K562 (cell line): ENCODE measurements at regions not wholly inside any gene's neighbourhood (a gene's known extent, or its start where the extent isn't known, plus 50 kb on each side); places are given as distances from the start of the nearest gene placed in this dataset.

Experiments
- ATAC-seq: fragments of 200-7000 bp; cut with Tn5 transposase; 3 replicates; pipeline ENCODE4 v1.9.1; 2020; ENCODE audit warnings: moderate library complexity
- BruUV-seq: library from RNA; stranded (reverse); fragments of 400-500 nt; replicated peaks from 2 replicates; lab custom pipeline; 2021; lab: Mats Ljungman, UMichigan
- CTCF ChIA-PET: fragments of 300-600 bp; formaldehyde crosslinking; extraction: SDS; loops from one replicate; lab custom pipeline; 2021; ENCODE audit warnings: low intra/inter-chr PET ratio; lab: Yijun Ruan, JAX
- POLR2A ChIA-PET: fragments of 300-600, 350-650 bp; sonication (Branson Sonifier 250); formaldehyde crosslinking; extraction: SDS; loops from one replicate; lab custom pipeline; 2021; ENCODE audit warnings: antibody characterized with exemption, inconsistent platforms; lab: Yijun Ruan, JAX
- DNase-seq, 4 experiments: peaks; one replicate each; pipeline versions ENCODE4 v3.0.0 to v3.0.0-alpha.2; 2011 to 2018; ENCODE audit warnings: low spot score in 3 of 4, mixed read lengths in 3 of 4; ENCODE audit errors: extremely low read depth in 1 of 4
- FAIRE-seq: peaks from 2 replicates; lab custom pipeline; 2011; peaks lifted over from hg19 to GRCh38; lab: Jason Lieb, UNC
- H2AFZ ChIP-seq: 2 replicates; pipeline ENCODE4 v1.6.0; 2011; ENCODE audit warnings: low read depth, low read length, control low read depth, inconsistent platforms
- H3K27ac ChIP-seq: fragments of 200-600 bp; 3 replicates; pipeline ENCODE4 v1.8.0; 2011; ENCODE audit warnings: low read depth, mild to moderate bottlenecking, control low read depth, inconsistent platforms, low read length, moderate library complexity, mixed read lengths; ENCODE audit errors: extremely low read depth
- H3K27me3 ChIP-seq, 2 experiments: fragments of 300-600 bp in 1 of 2; 2 replicates in 1 of 2; 3 replicates in 1 of 2; pipeline versions ENCODE4 v1.6.0 to v1.8.0; 2011; ENCODE audit warnings: inconsistent platforms in 2 of 2, low read length in 2 of 2, mild to moderate bottlenecking in 1 of 2, mixed read lengths in 1 of 2, moderate library complexity in 1 of 2; ENCODE audit not compliant: control insufficient read depth in 2 of 2, insufficient read depth in 2 of 2
- H3K36me3 ChIP-seq: fragments of 300-600 bp; 3 replicates; pipeline ENCODE4 v1.8.0; 2011; ENCODE audit warnings: mild to moderate bottlenecking, low read length, inconsistent platforms; ENCODE audit not compliant: control insufficient read depth, insufficient read depth
- H3K4me1 ChIP-seq, 2 experiments: fragments of 200-600 bp in 1 of 2; replicated peaks in 1 of 2; 2 replicates in 1 of 2; 3 replicates in 1 of 2; pipeline versions ENCODE4 v1.5.1 to v1.8.0; 2011; ENCODE audit warnings: inconsistent platforms in 2 of 2, low read length in 2 of 2, mild to moderate bottlenecking in 1 of 2, mixed read lengths in 1 of 2, moderate library complexity in 1 of 2; ENCODE audit not compliant: control insufficient read depth in 2 of 2, insufficient read depth in 2 of 2
- H3K4me2 ChIP-seq: 2 replicates; pipeline ENCODE4 v1.6.1; 2011; ENCODE audit warnings: low read length, control low read depth, inconsistent platforms, mixed read lengths; ENCODE audit not compliant: insufficient read depth
- H3K4me3 ChIP-seq: fragments of 200-600 bp; sonication (generic), shearing (Covaris generic); 2 replicates; pipeline ENCODE4 v1.5.1; 2016; ENCODE audit warnings: control low read depth, inconsistent platforms
- H3K79me2 ChIP-seq: fragments of 200-600 bp; 3 replicates; pipeline ENCODE4 v1.8.0; 2011; ENCODE audit warnings: low read length, inconsistent platforms; ENCODE audit not compliant: control insufficient read depth, insufficient read depth
- H3K9ac ChIP-seq, 2 experiments: 2 replicates each; pipeline versions ENCODE4 v1.6.0 to v1.6.1; 2011; ENCODE audit warnings: low read depth in 2 of 2, low read length in 2 of 2, control low read depth in 1 of 2, inconsistent platforms in 1 of 2, mild to moderate bottlenecking in 1 of 2, mixed read lengths in 1 of 2; ENCODE audit not compliant: insufficient read depth in 1 of 2
- H3K9me1 ChIP-seq: one replicate; pipeline ENCODE4 v1.6.0; 2011; ENCODE audit warnings: inconsistent platforms, mild to moderate bottlenecking, low read length, moderate library complexity; ENCODE audit not compliant: control insufficient read depth, insufficient read depth
- H3K9me3 ChIP-seq: replicated peaks from 2 replicates; pipeline ENCODE4 v1.5.1; 2011; ENCODE audit warnings: low read depth, low read length, inconsistent platforms; ENCODE audit not compliant: control insufficient read depth, insufficient read depth
- H4K20me1 ChIP-seq: replicated peaks from 2 replicates; pipeline ENCODE4 v1.6.1; 2011; ENCODE audit warnings: low read length, inconsistent platforms, mixed read lengths; ENCODE audit not compliant: control insufficient read depth, insufficient read depth
- ARID1B ChIP-seq: fragments of 450-650 bp; IDR thresholded peaks from 2 replicates; pipeline ENCODE4 v1.6.1; 2016; ENCODE audit warnings: antibody characterized with exemption, mild to moderate bottlenecking, inconsistent platforms
- CLOCK ChIP-seq: fragments of 250-450 bp; sonication (Bioruptor Pico); IDR thresholded peaks from 2 replicates; pipeline ENCODE4 v1.4.0; 2020; ENCODE audit warnings: mild to moderate bottlenecking, moderate library complexity, borderline replicate concordance
- CTBP1 ChIP-seq: fragments of 450-650 bp; IDR thresholded peaks from 2 replicates; pipeline ENCODE4 v1.6.1; 2016; ENCODE audit warnings: borderline replicate concordance
- EP400 ChIP-seq: fragments of 450-650 bp; IDR thresholded peaks from 2 replicates; pipeline ENCODE4 v1.6.1; 2017; ENCODE audit warnings: antibody characterized with exemption, mild to moderate bottlenecking, moderate library complexity
- GABPB1 ChIP-seq: sonication (generic); formaldehyde crosslinking; IDR thresholded peaks from 2 replicates; pipeline ENCODE4 v1.8.0; 2022; ENCODE audit warnings: mild to moderate bottlenecking, missing genetic modification reagents
- HMBOX1 ChIP-seq: sonication (generic); IDR thresholded peaks from 2 replicates; pipeline ENCODE4 v1.6.1; 2016
- KDM4B ChIP-seq, 2 experiments: fragments of 450-650 bp in 1 of 2; sonication (generic) in 1 of 2; IDR thresholded peaks; 2 replicates each; pipeline ENCODE4 v1.6.1; 2016 to 2017; ENCODE audit warnings: borderline replicate concordance in 2 of 2, antibody characterized with exemption in 1 of 2, low read depth in 1 of 2, mild to moderate bottlenecking in 1 of 2
- MECOM ChIP-seq: fragments of 250-450 bp; sonication (Bioruptor Pico); IDR thresholded peaks from 2 replicates; pipeline ENCODE4 v1.8.0; 2022; ENCODE audit warnings: inconsistent platforms
- NCOA1 ChIP-seq: fragments of 450-650 bp; IDR thresholded peaks from 2 replicates; pipeline ENCODE4 v1.6.1; 2016; ENCODE audit warnings: low read depth
- NCOR1 ChIP-seq: fragments of 450-650 bp; IDR thresholded peaks from 2 replicates; pipeline ENCODE4 v1.6.1; 2016; ENCODE audit warnings: mild to moderate bottlenecking, moderate library complexity
- NFIC ChIP-seq: fragments of 450-650 bp; IDR thresholded peaks from 2 replicates; pipeline ENCODE4 v1.6.1; 2017; ENCODE audit warnings: mild to moderate bottlenecking, inconsistent platforms
- POLR2AphosphoS2 ChIP-seq: IDR thresholded peaks from 2 replicates; pipeline ENCODE4 v1.6.1; 2012; ENCODE audit warnings: low read length, improper control_type of control experiment
- PURB ChIP-seq: sonication (generic); formaldehyde crosslinking; IDR thresholded peaks from 2 replicates; pipeline ENCODE4 v1.9.0; 2021; ENCODE audit warnings: low read depth, mild to moderate bottlenecking, missing genetic modification reagents
- SNAPC5 ChIP-seq: fragments of 250-450 bp; sonication (Bioruptor Pico); IDR thresholded peaks from 2 replicates; pipeline ENCODE4 v1.8.0; 2021; ENCODE audit warnings: moderate library complexity, mild to moderate bottlenecking, inconsistent platforms
- TCF3 ChIP-seq: sonication (generic); formaldehyde crosslinking; IDR thresholded peaks from 2 replicates; pipeline ENCODE4 v1.4.0; 2020; ENCODE audit warnings: mild to moderate bottlenecking, missing genetic modification reagents
- ZNF274 ChIP-seq: IDR thresholded peaks from 2 replicates; pipeline ENCODE4 v1.6.1; 2011; ENCODE audit warnings: low read depth, mild to moderate bottlenecking, low read length, moderate library complexity, borderline replicate concordance
- ZNF282 ChIP-seq: sonication (generic); formaldehyde crosslinking; IDR thresholded peaks from 2 replicates; pipeline ENCODE4 v1.8.1; 2023; ENCODE audit warnings: missing genetic modification reagents
- WGBS: fragments of 100-300 bp; shearing (Covaris generic); methylation state at CpG from one replicate; pipeline ENCODE4 v1.1.6; 2016; ENCODE audit warnings: low coverage, mixed read lengths; ENCODE audit not compliant: insufficient coverage; ENCODE audit errors: missing lambda C conversion rate; 5-methylcytosine and 5-hydroxymethylcytosine counted together
- in situ Hi-C: fragments of 300-500 bp; cut with MboI; formaldehyde crosslinking; loops from 4 replicates; pipeline ENCODE4 v1.15.0; 2018; ENCODE audit warnings: inconsistent platforms, mixed read lengths
- intact Hi-C: fragments of 100-400 bp; cut with micrococcal nuclease; formaldehyde crosslinking; loops from 2 replicates; pipeline ENCODE4 v1.14.2; 2022
- TF ChIP-seq, protein P1 (sequence below): fragments of 450-650 bp; IDR thresholded peaks from 2 replicates; pipeline ENCODE4 v1.6.1; 2016; ENCODE audit warnings: mild to moderate bottlenecking

GRCh38 chr14:55799508-55800095 lies 219.6 kb downstream of the KTN1 start:
- no peaks in the 10 kb centered on the region for H3K9me3 ChIP-seq
- FAIRE-seq: no peak
- ATAC-seq: peak; percentile 76
- CTCF ChIA-PET: no interaction called here
- no peaks in the 10 kb centered on the region for H3K27me3 ChIP-seq
- no peaks in the 10 kb centered on the region for H3K36me3 ChIP-seq
- H3K79me2 ChIP-seq: no peaks in the 10 kb centered on the region; the same call in 2 of the 3 replicates
- POLR2A ChIA-PET: interaction anchor here (0.6 to 1.2 kb wide), 2 partner anchors 10 to 43 kb away, joined by 3 to 4 read pairs; no protein-coding TSS in a partner anchor
- intact Hi-C loops: no loop called here
- BruUV-seq: no TSS peak
- H3K4me3 ChIP-seq: no peak overlapping the region
- no peak overlapping the region; the same call in 1 of the 2 replicates for H3K4me2 ChIP-seq
- in situ Hi-C loops: no loop called here
- 3% methylated on average over 3 of the region's 3 CpGs for WGBS
- H3K4me1 ChIP-seq: peaks cover 0 to 33% of the 10 kb centered on the region in 2 experiments; a peak in 4 of 5 replicates
- no peaks in the 10 kb centered on the region for H4K20me1 ChIP-seq
- no peaks in the 10 kb centered on the region for H3K9me1 ChIP-seq
- H3K9ac ChIP-seq: no peak overlapping the region; a peak in 2 of 4 replicates
- peak; percentile 14 to 65 (median 23) for DNase-seq
- H3K27ac ChIP-seq: peak overlapping the region; percentile 41; the same call in 2 of the 3 replicates
- 0 out of 2 replicates have a peak overlapping the region, but pooled peaks have one; percentile 32 for H2AFZ ChIP-seq
- TF ChIP-seq NFIC (0 out of 2 replicates have a peak, but pooled peaks have one; percentile 37), NCOA1 (no peak), POLR2AphosphoS2 (no peak), ZNF282 (CRISPR knock-in tag) (no peak), HMBOX1 (peak; percentile 77), EP400 (no peak), PURB (CRISPR knock-in tag) (no peak), GABPB1 (no peak), CLOCK (no peak), ARID1B (peak; percentile 74), CTBP1 (no peak), NCOR1 (peak; percentile 77), KDM4B (IDR thresholded peaks at IDR 0.05; ENCODE audit: borderline replicate concordance in 2 of 2, low read depth in 1 of 2) (no peak), MECOM (CRISPR knock-in tag) (no peak), TCF3 (CRISPR knock-in tag) (peak; percentile 75), SNAPC5 (no peak), ZNF274 (no peak)
- TF ChIP-seq, protein P1, sequence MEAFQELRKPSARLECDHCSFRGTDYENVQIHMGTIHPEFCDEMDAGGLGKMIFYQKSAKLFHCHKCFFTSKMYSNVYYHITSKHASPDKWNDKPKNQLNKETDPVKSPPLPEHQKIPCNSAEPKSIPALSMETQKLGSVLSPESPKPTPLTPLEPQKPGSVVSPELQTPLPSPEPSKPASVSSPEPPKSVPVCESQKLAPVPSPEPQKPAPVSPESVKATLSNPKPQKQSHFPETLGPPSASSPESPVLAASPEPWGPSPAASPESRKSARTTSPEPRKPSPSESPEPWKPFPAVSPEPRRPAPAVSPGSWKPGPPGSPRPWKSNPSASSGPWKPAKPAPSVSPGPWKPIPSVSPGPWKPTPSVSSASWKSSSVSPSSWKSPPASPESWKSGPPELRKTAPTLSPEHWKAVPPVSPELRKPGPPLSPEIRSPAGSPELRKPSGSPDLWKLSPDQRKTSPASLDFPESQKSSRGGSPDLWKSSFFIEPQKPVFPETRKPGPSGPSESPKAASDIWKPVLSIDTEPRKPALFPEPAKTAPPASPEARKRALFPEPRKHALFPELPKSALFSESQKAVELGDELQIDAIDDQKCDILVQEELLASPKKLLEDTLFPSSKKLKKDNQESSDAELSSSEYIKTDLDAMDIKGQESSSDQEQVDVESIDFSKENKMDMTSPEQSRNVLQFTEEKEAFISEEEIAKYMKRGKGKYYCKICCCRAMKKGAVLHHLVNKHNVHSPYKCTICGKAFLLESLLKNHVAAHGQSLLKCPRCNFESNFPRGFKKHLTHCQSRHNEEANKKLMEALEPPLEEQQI: no peak
